PC-9 (cell line): ENCODE measurements at regions not wholly inside any gene's neighbourhood (a gene's known extent, or its start where the extent isn't known, plus 50 kb on each side); places are given as distances from the start of the nearest gene placed in this dataset.

Experiments used
- EZH2 ChIP-seq: fragments of 200-600 bp; sonication (generic); IDR thresholded peaks from 2 replicates; pipeline ENCODE4 v1.8.0; 2017; ENCODE audit warnings: antibody characterized with exemption, low read depth
- TF ChIP-seq, protein P1 (sequence below): fragments of 200-600 bp; sonication (generic); conservative IDR thresholded peaks from 2 replicates; pipeline ENCODE4 v1.6.1; 2017; ENCODE audit warnings: mixed run types, antibody characterized with exemption, mild to moderate bottlenecking, moderate library complexity

- TF ChIP-seq, protein P1, sequence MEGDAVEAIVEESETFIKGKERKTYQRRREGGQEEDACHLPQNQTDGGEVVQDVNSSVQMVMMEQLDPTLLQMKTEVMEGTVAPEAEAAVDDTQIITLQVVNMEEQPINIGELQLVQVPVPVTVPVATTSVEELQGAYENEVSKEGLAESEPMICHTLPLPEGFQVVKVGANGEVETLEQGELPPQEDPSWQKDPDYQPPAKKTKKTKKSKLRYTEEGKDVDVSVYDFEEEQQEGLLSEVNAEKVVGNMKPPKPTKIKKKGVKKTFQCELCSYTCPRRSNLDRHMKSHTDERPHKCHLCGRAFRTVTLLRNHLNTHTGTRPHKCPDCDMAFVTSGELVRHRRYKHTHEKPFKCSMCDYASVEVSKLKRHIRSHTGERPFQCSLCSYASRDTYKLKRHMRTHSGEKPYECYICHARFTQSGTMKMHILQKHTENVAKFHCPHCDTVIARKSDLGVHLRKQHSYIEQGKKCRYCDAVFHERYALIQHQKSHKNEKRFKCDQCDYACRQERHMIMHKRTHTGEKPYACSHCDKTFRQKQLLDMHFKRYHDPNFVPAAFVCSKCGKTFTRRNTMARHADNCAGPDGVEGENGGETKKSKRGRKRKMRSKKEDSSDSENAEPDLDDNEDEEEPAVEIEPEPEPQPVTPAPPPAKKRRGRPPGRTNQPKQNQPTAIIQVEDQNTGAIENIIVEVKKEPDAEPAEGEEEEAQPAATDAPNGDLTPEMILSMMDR = no peak
- no peak for TF ChIP-seq EZH2
Observed at GRCh38 chr6:6534399-6534798, 54.1 kb upstream of the LY86 start.
